Caki2 (cell line): ENCODE measurements at regions not wholly inside any gene's neighbourhood (a gene's known extent, or its start where the extent isn't known, plus 50 kb on each side); places are given as distances from the start of the nearest gene placed in this dataset.
A peak's percentile ranks its signal among the peaks of the same experiment; 100 is the strongest.

Source experiments
- DNase-seq: peaks from one replicate; pipeline ENCODE4 v3.0.0-alpha.2; 2015; ENCODE audit warnings: low read depth
- in situ Hi-C: cut with HindIII; loops from 2 replicates; pipeline ENCODE4 v1.10.0; 2016; ENCODE audit warnings: low sequenced_read_pairs, low pct_unique_long_range_greater_than_20kb, mixed read lengths

DNA sequence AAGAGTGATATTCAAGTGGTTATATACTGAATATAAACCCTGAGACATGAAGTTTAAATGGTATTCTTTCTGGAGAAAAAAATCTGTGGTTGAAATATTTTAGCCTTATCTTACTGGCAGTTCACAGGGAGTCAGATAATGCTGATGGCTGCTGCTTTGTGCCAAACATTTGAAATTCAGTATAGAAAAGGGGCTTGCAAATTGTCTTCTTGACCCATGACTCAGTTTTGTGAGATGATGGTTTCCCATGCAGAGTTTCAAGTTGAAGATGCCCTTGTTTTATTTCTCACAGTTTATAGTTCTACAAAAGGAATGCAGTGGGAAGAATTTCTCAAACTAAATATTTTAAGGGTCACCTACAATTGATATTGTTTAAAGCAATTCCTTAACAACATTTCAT lies 251.1 kb upstream of the MEOX2 start:
- in situ Hi-C loops = no loop called here
- no peak for DNase-seq

DNA sequence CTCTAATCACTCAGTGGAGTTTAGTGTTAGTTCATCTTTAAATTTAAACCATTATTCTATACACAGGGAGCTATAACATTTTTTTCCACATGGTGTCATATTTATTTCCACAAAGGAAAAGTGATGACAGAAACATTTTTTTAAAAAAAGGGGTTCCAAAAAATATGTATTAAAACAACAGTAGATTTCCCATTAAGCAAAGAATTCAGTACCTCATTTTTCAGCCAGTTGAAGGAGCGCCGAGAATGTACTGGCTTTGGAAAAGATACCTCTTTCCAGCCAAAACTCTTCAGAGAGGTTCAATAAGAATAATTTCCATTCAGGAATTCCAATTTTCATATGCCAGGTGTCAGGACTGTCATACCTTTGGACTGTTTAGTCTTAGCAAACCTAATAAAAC lies 250.5 kb upstream of the MEOX2 start:
- in situ Hi-C loops = no loop called here
- DNase-seq = no peak

DNA sequence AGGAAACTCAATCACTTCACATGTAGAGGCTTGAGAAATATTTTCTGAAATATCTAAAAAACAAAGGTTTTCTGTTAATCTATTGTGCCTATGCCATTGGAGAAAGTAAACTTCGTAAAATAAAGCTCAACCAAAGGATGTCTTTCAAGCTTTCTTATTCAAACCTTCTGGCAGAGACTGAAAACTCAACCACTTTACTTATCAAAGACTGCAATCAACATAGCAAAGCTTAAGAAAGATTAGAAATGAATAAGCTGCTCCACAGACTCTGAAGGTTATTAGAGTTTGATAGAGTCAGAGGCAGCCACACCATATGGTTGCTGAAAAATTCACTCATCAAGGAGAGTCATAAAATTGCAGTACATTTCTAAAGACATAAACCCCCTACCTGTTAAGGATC lies 245.8 kb upstream of the MEOX2 start:
- in situ Hi-C loops = no loop called here
- DNase-seq = no peak

DNA sequence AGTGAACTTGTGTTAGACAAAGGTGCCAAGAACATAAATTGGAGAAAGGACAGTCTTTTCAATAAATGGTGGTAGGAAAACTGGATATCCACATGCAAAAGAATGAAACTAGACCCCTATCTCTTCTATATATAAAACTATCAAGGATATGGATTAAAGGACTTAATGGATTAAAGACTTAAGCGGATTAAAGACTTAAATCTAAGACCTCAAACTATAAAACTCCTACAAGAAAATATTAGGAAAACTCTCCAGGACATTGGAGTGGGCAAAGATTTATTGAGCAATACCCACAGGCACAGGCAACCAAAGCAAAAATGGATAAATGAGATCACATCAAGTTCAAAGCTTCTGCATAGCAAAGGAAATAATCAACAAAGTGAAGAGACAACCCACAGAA lies 242.9 kb upstream of the MEOX2 start:
- in situ Hi-C loops = no loop called here

DNA sequence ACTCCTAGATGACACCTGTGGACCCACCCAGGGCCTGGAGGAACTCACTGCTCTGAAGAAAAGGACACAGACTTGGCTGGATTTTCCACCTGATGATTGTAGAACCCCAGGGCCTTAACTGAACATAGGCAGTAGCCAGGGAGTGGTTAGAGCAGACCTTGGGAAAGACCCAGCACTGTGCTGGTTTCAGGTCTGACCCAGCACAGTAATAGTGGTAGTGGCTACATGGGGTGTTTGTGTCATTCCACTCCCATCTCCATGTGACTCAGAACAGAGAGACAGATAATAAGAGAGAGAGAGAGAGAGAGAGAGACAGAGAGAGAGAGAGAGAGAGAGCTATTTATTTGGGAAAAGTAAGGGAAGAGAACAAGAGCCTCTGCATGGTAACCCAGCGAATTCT lies 239.1 kb upstream of the MEOX2 start:
- in situ Hi-C loops = no loop called here
- DNase-seq = no peak

More for the DNA sequence above, 242.9 kb upstream of the MEOX2 start:
- no peak for DNase-seq

DNA sequence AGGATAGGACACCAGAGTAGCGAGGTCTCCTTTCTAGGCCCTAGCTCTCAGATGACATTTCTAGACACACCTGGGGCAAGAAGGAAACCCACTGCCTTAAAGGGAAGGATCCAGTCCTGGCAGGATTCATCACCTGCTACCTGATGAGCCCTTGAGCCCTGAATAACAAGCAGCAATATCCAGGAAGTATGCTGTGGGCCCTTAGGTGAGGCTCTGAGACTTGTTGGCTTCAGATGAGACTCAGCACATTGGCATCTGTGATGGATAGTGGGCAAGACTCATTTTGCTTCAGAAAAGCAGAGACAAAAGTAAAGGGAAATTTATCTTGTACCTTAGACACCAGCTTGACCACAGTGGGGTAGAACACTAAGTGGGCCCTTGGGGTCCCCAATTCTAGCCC lies 238.4 kb upstream of the MEOX2 start:
- in situ Hi-C loops = no loop called here
- no peak for DNase-seq

DNA sequence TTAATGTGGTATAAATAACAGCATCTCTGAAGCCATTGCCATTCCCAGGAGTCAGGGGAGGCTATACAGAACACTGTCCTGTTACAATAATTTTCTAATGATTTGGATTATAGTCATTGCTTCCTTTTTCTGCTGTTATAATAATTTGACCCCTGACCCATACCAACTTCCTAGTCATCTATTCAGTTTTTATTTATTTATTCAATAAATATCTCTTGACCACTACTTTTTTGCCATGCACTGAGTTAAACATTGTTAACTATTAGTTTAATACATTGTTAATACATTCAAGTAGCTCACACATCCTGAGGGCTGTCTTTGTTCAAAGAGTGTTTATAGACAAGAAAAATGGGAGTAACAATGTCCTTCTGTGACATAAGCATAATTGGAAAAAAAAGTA lies 235.5 kb upstream of the MEOX2 start:
- in situ Hi-C loops = no loop called here
- peak; percentile 10 for DNase-seq

DNA sequence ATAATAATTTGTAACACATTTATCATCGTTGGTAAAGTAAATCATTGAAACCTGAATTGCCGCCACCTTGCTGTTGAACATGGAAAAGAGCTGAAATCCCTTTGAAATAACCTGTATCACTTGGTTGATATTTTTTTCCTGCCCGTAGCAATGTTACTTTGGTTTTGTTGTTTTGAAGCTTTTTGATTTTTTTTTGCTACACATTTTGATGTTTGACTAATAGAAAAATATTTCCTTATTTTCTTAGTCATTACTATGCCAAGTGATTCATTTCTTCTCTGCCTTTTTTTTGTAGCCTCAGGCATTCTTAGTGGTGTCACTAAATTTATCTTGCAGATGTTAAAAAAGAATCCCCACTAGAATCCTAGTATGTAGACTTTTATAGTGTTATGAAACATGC lies 235.1 kb upstream of the MEOX2 start:
- peak; percentile 42 for DNase-seq

DNA sequence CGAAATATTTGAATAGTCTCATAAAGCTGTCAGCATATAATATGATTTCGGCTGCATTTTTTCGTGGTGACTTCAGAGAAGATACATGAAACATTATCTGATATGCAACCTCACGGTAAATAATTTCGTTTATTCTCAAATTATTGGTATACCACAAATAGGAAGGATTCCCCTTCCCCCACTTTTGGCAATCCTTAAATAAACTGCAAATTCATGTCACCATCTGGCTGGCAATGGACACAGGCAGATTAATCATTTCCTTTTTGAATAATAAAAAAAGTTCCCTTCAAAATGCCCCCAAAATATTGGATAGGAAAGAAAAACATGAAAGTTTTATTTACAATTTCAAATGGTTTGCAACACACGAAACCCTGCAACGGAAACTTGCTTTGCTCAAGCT lies 234.5 kb upstream of the MEOX2 start:
- in situ Hi-C loops = no loop called here
- no peak for DNase-seq

More for the DNA sequence above, 235.1 kb upstream of the MEOX2 start:
- in situ Hi-C loops = no loop called here

DNA sequence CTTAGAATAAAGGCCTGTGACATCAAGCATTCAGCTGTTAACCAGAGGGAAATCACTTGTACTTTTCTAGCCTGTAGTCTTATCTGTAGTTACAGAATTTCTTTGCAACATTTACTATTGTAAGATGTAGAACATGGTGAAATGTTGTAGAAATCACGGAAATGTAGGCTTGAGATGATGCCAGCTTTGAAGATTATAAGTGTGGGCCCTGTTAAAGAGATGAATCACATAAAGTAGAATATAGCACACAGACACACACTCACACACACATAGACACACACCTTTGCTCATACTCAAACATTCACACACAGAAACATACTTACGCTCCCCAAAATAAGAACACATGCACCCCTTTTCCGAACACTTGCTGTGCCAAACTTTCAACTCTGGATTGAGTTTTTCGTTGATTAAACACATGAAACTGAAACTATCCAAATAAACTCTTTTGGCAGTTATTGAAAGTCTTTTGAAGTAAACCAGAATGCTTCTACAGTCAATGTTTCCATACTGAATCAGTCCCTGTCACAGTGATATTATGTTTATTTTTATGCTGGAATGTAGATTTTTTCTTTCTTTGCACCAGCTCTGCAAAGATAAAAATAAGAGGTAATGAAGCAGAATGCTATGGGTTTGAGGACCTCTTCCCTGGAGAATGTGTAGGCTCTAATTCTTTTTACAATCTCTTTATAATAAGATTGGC lies 230.3 kb upstream of the MEOX2 start:
- DNase-seq = no peak
- in situ Hi-C loops = no loop called here

DNA sequence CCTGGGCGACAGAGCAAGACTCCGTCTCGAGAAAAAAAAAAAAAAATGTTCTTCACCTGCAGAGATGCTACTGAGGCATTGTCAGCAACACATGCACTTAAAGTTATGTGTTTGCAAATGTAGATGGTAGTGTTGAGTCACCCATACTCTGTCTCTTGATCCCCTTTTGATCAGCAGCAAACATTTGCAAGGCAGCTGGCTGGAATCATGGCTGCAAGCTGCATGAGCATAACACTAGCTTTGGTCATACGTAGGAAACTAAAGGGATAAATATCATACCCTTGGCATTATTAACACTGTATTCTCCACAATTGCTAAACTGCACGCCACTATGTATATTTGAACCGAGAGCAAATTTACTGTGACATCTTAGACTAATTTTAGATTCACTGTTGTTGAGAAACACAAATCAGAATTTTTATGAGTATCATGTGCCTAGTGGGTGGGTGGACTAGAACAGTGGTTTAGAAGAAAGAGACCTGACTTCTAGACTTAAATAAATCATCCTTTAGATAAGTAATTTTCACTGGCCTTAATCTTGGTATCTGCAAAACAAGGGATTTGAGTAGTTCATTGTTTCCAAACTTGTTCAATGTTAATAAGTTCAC lies 229.3 kb upstream of the MEOX2 start:
- DNase-seq = no peak
- in situ Hi-C loops = no loop called here

DNA sequence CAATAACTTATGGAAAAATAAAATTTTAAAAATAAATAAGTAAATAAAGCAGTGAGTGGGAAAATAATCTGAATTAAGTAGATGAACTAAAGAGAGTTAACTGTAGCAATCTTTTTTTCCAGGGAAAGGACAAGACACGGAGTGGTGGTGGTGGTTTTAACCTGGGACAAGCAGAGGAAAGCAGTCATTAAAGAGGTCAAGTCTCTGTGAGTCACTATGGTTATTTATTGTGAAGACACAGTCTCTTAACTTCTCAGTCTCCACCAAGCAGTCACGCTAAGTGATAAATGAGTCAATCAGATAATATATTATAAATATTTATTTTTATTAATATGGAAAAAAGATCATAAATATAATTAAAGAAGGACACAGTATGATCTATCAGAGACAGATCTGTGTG lies 228.1 kb upstream of the MEOX2 start:
- no peak for DNase-seq
- in situ Hi-C loops = no loop called here

DNA sequence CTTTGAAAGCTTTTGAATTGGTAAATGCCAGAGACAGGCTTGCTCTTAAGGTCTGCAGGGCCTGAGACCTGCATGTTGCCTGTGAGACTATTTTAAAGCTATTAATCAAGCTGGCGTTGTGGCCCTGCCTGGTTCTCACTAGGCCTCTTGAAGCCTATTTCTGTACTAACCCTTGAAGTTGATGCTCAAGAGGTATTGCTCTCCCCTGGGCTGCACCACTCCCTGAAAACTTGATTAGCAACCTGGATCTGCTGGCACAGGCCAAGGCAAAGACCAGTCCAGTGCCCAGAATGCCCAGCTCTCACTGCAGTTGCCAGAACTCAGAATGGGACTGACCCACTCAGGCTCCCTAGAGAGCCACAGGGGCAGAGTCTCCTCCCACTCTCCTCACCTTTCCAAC lies 220.0 kb upstream of the MEOX2 start:
- DNase-seq = no peak
- in situ Hi-C loops = no loop called here

DNA sequence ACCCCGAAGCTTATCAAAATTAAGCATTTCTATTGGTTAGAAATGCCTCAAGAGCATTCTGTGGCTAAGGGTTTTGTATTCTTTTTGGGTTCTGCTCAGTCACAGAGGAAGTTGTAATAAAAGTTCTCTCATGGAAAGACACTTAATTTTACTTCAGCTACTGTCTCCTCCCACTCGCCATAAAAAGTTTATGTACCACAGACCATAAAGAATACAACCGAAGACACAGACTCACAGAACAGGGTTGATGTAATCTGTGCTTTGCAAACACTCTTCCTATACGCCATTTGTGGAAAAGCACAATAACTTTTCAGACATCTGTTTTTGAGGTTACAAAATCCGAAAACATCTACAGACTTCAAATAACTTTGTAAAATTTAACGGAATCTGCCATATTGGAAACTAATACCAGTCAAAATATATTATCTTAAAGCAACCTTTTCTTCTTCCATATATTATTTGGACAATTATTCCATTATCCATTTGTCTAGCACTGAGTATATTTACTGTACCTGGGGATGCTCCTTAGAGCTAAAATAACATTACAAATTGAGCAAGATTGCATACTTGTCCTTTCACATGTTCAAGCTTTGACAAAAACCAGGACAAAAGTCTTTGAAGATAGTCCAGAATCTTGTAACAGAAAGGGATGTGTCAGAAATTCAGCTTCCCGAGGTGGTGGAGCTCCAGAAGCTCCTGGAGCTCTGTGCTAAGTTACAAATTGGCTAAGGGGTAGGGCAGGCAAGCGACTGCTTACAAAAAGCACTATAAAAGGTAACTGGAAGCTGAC lies 219.0 kb upstream of the MEOX2 start:
- in situ Hi-C loops = no loop called here
- DNase-seq = no peak

DNA sequence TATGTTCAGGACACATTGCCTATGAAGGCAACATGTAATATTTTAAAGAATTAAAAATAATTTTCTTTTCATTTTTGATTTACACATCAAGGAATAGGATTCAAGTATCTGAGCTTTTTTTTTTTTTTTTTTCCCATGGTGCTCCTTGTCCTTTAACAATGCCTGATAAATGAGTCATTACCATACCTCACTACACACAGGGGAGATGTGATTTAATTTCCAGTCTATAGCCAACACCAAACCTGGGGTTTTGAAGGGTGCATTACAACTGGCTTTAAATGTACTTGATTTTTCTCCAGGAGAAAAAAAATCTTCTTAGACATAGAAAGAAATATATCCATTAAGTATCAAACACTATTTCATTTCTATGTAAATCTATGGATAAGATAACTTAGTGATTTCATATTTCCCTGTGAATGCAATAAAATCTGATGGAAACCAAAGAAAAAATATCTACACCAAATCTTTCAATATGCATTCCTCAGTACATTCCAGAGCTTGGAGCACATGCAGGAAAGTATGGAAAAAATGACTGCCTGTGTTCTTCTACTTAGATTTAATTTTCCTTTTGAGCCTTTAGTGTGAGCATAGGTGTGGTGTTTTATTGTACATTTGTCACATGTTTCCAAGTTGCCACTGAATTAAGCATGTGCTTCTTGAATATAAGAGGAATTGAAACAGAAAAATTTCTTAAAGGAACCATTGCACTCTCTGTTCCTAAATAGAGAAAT lies 204.8 kb upstream of the MEOX2 start:
- peak; percentile 18 for DNase-seq
- in situ Hi-C loops = no loop called here

DNA sequence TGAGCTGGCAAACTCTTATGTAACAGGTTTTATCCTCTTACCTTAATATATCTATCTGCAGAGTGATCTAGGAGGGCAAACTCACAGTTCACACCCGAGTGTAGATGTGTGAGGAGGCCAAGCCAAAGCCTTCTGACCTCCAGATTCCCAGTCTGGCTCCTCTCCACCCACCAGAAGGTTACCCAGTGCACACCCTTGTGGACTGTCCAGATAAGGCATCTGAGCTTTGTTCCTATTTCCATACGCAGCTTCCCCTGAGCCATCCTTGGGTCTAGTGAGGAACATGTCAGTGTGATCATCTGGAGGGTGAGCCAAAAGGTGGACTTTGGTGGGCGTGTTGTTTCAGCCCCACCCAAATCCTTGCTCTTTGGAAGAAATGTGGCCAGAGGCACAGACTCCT lies 203.0 kb upstream of the MEOX2 start:
- peak; percentile 2 for DNase-seq

DNA sequence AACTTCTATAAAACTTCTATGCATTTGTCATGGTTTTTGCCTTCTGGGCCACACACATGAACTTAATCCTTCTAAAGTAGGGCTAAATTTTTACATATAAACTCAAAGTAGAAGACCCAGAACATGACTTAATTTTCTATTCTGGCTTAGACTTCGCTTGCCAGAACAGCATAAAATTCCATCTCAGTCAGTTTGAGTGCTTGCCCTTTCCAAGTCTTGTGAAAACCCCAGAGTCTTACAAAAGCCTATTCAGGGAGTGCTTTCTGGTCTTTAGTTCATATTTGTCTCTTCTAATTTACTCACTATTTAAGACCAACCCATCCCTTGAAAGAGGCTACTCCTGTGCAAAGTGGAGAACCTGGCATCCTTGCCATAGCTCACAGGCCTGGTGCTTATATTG lies 201.6 kb upstream of the MEOX2 start:
- in situ Hi-C loops = no loop called here
- no peak for DNase-seq

More for the DNA sequence above, 203.0 kb upstream of the MEOX2 start:
- in situ Hi-C loops = no loop called here

DNA sequence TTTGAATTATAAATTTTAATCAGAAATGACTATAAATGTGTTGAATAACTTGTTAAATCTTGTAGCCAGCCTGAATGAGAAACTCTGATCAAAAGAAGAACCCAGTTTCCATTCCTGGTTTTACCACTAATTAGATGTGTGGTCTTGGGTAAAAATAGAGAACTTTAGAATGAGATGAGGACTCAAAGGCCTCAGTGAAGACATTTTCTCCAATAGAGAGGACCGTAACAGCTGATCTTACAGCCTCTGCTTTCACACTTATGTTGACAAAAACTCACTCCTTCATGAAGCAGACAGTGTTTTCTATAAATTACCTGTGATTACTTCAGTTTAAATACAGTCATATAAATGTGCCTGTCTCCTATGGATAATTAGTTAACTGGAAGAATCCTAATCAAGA lies 200.1 kb upstream of the MEOX2 start:
- in situ Hi-C loops = no loop called here
- DNase-seq = no peak

DNA sequence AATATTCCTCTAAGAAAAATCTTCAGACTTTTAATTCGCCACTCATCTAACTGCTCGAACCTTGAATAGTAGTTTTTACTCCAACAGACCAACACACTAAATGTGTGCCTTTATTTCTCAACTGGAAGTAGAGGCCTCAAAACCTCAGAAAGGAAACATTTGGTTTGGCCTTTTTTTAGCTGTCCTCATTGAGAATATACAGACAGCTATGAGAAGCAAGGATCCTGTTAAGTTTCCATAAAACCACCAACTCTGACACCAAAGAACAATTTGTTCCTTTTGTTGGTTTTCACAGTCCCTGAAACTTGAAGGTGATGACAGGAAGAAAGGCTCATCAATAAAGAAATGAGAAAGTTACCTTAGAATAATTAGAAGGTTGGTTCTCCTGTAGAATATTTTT lies 199.2 kb upstream of the MEOX2 start:
- in situ Hi-C loops = no loop called here

More for the DNA sequence above, 199.2 kb upstream of the MEOX2 start:
- no peak for DNase-seq
